HT1080 (cell line): ENCODE measurements at regions not wholly inside any gene's neighbourhood (a gene's known extent, or its start where the extent isn't known, plus 50 kb on each side); places are given as distances from the start of the nearest gene placed in this dataset.
A peak's percentile ranks its signal among the peaks of the same experiment; 100 is the strongest.

Experiments
- DNase-seq: peaks from one replicate; pipeline ENCODE4 v3.0.0-alpha.2; 2015; ENCODE audit warnings: low read depth

DNA sequence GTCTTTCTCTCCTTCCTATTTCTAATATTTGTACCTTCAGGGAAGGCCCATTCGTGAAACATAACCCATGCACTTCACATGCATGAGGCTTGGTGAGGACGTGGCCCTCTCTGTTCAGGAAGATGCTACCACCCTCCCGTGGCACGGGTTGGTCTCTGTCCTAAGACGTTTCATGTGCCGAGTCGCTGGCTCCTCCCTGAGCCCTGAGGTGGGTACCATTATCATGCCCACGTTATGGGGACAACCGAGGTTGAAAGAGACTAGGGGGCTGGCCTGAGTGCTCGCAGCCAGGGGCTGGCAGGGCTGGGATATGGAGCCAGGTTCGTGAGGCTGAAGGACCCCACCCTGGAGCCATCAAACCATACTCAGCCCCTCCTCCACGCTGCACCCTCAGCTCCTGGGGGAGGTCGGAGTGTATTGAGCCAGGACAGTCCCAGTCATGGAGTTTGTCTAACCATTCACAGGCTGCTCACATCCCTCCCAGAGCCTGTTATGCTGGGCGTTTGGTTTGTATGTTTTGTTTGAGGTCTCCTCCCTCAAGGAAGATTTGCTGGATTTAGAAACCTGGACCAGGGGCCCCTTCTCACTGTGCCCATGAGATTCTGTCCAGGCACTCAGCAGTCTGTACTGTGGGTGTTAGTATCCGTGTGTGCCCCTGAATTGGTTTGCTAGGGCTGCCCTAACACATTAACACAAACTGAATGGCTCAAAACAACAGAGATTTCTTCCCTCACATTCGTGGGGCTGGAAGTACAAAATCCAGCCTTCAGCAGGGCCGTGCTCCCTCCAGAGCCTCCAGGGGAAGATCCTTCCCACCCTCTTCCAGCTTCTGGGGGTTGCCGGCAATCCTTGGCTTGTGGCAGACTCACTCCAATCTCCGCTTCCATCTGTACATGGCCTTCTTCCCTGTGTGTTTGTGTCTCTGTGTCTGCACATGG, 88.3 kb downstream of the ANKRD60 start:
- DNase-seq, result no peak

DNA sequence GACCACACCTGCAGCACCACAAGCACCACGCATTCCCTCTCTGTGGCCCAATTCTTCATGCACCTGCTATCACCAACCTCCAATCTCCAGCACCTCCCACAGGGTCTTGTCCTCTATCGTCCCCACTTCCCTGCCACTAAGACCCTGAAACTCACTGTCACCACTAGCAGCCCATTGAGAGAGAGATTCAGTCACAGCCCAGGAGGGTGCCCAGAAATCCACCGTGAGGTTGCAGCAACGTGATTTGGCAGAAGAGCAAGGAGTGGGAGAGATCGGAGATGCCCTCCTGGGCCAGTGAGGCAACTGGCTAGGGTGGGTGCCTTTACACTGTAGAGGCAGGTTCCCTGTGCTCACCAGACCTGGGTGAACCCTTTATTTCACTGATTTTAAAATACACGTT, 90.1 kb downstream of the ANKRD60 start:
- no peak for DNase-seq

DNA sequence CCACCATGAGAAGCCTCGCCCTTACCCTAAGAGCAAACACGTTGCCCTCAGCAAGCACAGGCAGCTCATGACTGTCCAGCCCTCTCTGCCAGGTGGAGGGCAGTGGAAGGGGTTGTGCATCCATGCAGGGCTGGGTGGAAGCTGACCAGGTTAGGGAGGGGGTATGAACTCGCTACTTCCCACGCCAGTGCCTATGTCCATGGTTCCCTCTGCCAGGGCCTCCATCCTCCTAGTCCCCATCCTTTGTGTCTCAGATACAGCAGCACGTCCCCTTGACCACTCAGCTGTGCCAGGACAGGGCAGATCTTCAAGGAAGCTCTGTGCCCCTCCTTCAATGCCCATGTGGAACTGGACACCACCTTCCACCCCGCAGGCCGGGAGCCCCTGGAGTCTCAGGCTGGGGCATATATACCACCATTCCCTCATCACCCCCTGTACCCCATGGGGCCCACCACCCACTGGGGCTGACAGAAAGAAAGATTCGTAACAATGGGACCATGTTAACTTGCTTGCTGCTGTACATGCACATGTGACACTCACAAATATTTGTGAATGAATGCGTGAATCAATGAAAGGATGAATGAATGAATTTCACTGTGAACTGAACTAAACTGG, 90.7 kb downstream of the ANKRD60 start:
- DNase-seq, result no peak

DNA sequence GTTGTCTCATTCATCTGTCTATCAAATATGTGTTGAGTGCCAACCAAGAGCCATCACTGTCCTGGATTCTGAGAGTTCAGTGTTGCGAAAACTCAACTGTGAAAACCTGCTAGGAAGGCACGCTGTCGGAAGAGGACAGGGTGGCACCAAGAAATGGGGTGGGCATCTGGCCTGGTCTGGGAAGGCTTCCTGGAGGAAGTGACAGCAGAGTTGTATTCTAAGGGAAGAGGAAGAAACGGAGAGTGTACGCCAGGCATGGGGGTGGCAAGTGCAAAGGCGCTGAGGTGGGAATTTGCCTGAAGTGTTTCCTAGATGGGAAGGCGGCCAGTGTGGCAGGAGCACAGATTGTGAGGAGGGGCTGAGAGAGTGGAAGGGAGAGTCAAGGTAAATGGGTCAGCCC, 91.2 kb downstream of the ANKRD60 start:
- DNase-seq, result no peak

DNA sequence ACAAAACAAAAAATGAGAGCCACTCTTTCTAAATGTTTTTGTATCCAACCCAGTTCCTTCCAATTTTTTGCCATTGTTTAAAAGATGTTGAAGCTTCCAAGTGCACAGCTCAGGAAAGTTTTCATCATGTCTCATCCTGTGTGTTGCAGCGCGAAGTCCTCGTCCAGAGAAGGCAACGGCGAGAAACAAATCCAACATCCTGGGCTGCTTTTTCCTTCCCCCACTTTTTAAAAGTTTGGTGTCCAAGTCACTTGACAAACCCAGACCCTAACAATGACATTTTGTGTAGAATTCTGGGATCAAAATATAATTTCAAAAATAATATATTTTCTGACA, 92.3 kb downstream of the ANKRD60 start:
- no peak for DNase-seq

DNA sequence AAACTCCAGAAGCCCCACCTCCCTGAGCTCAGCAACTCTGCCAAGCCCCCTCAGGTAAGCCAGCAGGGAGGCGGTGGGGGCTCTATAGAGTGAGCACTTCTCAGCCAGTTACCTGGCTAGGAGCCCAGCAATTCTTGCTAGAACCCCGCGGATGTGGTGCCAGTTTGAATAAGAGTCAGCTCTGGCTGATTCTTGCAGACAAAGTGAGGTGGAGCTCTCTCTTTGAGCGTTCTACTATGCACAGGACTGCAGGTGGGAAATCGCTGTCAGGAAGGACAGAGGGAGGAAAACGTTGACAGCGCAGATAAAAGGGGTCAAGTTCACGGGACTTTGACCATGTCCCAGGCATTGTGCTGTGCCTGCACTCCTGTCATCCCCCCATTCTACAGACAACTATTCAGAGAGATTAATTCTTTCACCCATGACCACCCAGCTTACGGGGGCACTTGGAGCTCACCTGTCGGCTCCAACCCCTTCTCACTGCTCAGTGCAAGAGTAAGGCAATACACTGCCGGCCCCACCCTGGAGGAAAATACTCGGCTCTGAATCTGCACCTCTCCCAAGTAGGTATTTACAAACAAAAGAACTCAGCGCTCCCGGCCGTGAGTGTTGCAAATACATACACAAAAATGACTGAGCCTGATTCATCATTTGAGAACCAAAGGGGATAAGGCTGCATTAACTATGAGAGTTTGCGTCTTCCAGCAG, 92.9 kb downstream of the ANKRD60 start:
- no peak for DNase-seq

DNA sequence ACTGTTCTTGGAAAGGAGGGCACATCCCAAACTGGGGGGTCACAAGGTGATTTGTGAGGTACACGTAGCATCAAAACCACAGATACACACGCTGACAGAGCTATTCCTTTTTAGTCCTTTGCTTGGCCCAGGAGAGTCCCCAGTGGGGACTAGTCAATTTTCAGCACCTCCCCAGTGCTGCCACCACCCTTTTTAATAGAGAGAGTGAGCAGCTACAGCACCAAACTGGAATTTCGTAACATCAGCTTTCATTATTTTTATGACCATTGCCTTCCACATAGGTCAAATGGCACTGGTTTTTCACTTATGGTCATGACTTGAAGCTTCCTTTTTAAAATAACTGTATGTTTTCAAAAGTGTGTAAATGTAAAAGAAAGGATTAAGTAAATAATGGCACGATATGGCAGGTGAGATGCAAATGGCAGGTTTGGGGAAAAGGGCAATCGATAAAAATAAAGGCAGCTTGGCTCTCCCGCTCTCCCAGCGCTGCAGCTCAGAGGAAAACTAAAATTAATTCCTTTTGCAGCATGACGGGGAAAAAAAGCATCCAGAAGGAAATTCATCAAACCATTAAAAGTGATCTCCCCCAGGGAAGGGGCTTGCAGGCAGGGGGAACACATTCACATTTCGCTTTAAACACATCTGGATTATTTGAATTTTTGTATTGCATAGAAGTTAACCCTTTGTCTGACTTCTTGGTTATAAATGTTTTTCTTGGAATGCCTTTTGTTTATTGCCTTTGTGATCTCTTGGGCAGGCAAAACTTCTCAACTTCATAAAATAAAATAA, 95.2 kb downstream of the ANKRD60 start:
- no peak for DNase-seq

DNA sequence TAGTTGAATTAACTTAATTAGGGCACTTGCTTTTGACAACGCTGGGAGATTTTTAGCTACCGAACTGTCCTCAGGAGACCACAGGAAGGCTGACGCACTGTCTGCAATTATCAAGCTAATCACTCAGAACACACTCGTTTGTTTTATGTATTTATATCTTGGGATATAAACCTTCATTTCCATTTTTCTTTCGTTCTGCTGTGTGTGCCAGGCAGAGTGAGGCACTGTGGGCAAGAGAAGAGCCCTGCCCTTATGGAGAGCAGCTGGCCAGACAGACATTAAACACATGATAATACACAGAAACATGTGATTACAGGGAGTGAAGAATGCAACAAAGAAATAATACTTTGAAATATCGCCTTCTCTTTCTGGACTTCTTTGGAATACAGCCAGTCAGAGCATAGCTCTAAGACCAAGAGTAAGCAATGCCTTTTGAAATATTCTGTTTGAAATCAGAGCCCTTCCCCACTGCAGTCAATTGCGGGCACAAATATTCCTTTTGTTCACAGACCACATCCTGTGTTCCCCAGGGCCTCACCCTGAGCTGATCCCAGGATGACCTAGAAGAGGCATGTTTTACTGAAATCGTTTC, 96.8 kb downstream of the ANKRD60 start:
- peak; percentile 95 for DNase-seq

DNA sequence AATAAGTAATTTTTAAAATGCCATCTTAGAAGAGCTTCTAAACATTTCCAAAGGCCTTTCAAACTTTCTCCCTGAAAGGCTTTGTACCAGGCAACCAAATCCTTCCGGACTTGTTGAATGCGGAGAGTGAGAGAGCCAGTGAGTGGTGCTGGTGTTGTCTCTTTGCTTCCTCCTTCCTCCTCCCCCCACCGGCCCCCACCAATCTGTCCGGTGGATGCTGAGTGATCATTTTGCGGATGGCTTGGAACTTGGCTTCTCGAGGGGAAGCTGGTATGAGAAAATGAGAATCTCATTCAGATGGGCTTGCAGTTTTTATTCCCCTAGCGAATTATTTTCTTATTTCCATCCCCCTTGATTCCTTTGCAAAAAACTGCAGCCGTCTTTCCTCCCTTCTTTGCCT, 97.3 kb downstream of the ANKRD60 start:
- peak; percentile 57 for DNase-seq

DNA sequence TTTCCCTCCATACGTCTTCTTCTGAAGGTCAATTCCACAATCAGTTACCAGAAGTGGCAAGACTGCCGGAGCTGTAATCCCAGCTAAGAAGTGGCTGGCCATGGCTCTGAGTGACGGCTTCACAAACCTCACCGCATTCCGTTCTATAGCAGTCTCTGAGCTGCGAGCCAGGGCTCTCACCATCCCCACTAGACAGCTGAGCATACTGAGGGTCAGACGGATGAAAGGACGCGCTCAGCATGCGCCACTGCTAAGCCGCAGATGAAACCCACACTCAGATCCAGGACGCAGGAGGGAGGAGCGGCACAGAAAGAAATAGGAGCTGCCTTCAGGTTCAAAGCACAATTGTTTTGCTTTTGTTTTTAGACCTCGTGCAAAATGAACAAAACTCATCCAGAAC, 97.9 kb downstream of the ANKRD60 start:
- DNase-seq, result no peak

DNA sequence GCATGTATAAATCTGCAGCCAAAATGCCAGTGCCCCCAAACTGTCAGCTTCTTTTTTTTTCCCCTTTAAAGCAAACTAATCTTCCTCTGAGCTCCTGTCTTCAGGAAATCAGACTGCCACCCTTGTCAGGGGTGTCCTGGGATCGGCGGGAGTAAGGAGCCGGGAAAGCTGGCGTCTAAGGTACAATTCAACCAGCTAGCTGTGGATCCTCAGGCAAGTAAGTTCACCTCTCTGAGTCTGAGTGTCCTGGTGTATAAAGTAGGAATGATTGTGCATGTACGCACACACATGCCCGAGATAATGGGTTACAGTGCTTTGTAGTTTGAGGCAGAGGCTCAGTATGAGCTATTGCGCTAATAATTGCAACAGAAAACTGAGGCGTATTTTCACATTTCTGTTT, 98.3 kb downstream of the ANKRD60 start:
- DNase-seq, result no peak

DNA sequence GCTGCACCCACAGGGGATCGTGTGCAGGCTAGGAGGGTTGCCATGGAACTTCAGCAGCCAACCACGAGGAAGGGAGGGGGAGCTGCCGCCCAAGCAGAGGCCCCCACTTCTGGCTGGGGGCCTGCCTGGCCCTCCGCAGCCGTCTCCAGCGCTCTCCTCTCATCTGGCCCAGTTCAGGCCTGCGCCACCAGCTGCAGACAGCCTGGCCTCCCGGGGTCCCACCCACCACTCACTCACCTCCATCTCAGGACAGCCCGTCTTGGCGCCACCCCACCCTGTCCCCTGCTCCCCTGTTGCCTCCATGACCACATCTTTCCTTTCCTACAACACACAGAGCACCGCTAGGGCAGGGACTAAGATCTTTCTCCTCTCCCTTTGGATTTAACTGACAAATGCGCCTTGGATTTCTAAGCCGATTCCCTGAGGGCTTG, 98.7 kb downstream of the ANKRD60 start:
- DNase-seq, result no peak

DNA sequence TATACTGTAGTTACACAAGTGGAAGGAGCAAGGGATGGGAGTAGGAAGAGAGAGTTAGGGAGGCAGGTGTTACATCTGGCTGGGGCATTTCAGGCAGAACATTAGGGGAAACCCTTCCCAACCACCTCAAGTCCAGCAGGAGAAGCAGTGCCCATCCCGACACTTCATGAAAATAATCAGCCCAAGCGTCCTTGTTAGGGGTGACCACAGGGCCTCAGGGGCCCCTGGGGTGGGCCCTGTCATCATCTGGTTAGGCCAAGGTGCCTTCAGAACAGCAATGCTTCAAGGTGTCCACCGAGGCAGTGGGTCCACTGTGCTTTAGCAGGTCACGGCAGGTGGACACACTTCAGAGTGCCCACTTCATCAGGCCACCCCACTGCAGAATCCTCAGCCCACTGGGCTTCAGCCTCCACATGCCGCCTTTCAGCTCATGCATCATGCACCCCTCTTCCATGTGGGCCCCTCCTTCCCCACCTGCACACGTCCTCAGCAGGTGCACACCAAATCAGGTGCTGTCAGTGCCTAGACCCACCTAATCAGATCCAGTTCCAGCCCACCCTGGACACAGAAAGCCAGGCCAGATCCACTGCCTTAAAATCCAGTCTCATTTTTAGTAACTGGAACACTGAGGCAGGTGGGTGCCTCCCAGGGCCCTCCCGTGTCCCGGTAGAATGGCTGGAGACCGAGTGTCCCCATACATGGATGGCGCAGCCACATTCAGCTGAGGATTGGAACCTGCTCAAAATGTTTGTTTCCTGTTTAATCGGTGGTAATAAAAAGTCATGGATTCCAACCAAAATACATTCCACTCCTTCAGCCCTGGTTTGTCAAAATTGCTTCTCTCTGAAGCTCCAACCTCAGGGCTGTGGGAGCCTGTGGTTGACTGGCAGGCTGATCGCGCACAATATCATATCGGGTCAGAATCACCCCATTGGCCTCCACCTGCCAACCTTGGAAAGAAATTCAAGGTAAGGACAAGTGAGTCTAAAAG, 99.5 kb downstream of the ANKRD60 start:
- no peak for DNase-seq

DNA sequence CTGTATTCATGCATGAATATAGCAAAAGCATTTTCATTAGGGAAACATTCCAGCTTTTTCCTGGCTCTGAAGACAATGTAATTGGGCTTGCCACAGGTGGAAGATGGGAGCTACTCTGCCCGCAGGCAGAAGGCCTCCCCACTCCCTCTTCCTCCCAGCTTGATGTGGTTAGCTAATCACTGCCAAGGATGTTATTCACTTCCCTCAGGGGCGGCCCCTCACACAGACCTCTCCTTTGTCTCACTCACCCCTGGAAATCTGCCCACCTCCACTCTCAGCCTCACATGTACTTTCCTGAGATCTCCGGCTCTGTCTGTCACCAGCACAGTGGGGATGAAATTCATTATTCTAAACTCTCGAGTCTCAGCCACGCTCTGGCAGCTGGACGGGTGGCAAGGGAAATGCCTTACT, 100.7 kb downstream of the ANKRD60 start:
- DNase-seq, result peak; percentile 99

DNA sequence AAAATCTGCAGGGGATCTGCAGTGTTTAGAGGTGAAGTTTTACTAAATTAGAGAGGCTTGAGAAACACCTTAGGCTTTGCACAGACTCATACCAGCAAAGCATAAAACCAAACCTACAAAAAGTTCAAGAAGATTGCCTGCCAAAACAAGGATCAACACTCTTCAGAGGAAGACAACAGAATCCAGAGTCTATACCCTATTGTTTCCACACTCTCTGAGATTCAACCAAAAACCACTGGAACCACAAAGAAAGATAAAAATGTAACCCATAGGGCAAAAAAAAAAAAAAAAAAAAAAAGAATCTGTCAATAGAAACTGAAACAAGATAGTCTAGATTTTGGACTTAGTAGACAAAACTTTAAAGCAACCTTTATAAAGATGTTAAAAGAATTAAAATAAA, 102.7 kb downstream of the ANKRD60 start:
- DNase-seq, result no peak

DNA sequence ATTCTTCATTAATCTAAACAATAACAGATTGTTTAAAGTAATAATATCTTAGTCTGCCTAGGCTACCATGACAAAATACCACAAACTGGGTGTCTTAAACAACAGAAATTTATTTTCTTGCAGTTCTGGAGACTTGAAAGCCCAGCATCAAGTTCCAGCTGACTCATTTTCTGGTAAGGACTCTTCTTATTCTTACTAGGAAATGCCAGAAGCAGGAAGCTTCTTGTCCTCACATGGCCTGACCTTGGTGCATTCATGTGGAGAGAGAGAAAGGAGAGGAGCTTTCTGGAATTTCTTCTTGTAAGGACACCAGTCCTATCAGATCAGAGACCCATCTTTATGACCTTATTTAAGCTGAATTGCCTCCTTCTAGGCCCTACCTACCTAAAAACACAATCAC, 110.5 kb downstream of the ANKRD60 start:
- peak; percentile 69 for DNase-seq

DNA sequence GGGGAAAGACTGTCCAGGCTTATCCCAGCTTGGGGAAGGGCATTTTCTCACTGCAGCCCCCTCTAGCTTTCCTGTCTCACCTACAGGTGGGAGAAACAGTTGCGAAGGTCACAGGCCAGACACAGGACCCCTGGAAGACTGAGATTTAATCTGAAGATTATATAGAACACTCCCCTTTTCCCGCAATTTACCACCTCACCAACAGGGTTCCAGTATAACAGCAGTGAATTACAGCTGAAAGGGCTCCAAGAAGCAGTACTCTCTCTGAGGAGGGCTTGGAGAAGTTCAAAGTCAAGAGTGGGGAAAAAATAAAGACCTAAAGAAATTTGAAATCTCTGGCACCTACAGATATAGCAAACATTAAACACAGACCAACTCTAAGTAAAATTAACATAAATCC, 111.9 kb downstream of the ANKRD60 start:
- no peak for DNase-seq

DNA sequence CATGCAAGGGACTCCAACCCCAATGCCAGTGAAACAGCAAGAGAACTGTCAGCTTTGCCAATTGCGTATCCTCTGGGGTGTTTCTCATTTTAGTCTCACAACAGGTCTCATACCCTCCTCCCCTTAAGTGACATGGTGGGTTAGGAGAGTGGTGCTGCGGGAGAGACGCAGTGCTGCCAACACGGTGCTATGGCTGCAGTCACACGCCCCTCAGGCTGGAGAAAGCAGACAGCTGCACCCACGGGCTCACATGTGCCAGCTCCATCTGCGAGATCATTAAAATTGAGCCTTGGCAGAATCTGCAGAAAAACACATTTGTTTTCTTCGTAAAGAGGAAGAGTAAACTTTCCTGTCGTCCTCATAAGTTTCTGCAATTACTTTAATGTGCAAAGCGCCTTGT, 114.7 kb downstream of the ANKRD60 start:
- DNase-seq, result no peak

DNA sequence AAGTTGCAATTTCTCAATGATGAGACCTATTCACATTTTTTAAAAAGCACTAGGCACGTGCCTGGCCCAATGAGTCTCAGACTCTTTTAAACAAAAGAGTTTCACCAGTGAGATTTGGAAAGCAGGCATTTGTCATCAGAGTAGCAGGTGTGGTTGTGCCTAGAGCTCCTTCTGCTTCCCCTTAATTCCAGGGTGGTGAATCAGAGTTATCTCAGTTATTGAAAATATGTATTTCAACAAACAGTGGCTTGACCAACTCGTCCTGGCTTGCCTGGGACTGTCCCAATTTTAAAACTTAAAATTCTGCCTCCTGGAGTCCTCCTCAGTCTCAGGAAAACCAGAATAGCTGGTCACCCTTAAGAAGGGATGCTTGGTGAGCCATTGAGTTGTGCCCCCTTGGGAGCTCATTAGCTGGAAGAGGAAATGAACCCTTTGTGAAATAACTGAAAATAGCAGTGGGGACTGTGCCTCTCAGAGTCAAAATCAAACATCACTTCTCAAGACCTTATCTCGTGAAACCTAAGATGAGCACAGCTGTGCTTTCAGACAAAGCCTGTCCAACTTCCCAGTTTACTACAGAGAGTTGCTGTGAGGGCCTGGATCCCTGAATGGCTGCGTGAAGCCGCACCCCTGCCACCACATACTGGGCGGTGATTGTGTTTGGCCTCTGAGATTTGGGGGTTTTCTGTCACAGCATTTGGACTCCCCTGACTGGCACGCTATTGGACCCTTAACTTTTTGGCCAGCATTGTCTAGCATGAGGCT, 116.3 kb downstream of the ANKRD60 start:
- DNase-seq, result peak; percentile 68
